Gastroesophageal sphincter (tissue), 4 donors: ENCODE measurements at regions not wholly inside any gene's neighbourhood (a gene's known extent, or its start where the extent isn't known, plus 50 kb on each side); places are given as distances from the start of the nearest gene placed in this dataset.
A peak's percentile ranks its signal among the peaks of the same experiment; 100 is the strongest.

Source experiments
- ATAC-seq: fragments of 150-250 bp; one replicate; pipeline ENCODE4 v1.9.1; 2016; ENCODE audit warnings: mild to moderate bottlenecking, moderate library complexity
- H3K27ac ChIP-seq, 4 donors: fragments of 200-600 bp; sonication (generic) in 3 of 4; 1 replicate in 3 of 4; 2 replicates in 1 of 4; pipeline ENCODE4 v1.5.1; 2016 to 2019
- H3K27me3 ChIP-seq: fragments of 200-600 bp; sonication (generic); one replicate; pipeline ENCODE4 v1.5.1; 2019
- H3K36me3 ChIP-seq, 2 donors: fragments of 200-600 bp; sonication (generic); one replicate each; pipeline ENCODE4 v1.5.1; 2019; ENCODE audit warnings: control low read depth in 1 of 2
- H3K4me1 ChIP-seq, 3 donors: fragments of 200-600 bp; sonication (generic); 1 replicate in 2 of 3; 2 replicates in 1 of 3; pipeline ENCODE4 v1.5.1; 2016 to 2019; ENCODE audit warnings: control low read depth in 2 of 3
- H3K4me3 ChIP-seq, 2 donors: fragments of 200-600 bp; sonication (generic); one replicate each; pipeline ENCODE4 v1.5.1; 2019; ENCODE audit warnings: mild to moderate bottlenecking in 1 of 2, moderate library complexity in 1 of 2
- H3K9me3 ChIP-seq, 3 donors: fragments of 200-600 bp; sonication (generic); one replicate each; pipeline ENCODE4 v1.5.1; 2017 to 2019; ENCODE audit warnings: control low read depth in 2 of 3
- EP300 ChIP-seq: sonication (generic); formaldehyde crosslinking; IDR thresholded peaks from one replicate; pipeline ENCODE4 v1.6.1; 2017; ENCODE audit warnings: antibody characterized with exemption, mild to moderate bottlenecking
- POLR2A ChIP-seq, 2 donors: fragments of 450-650 bp; IDR thresholded peaks; one replicate each; pipeline ENCODE4 v1.6.1; 2017; ENCODE audit warnings: antibody characterized with exemption in 2 of 2, mild to moderate bottlenecking in 2 of 2, moderate library complexity in 1 of 2
- POLR2AphosphoS5 ChIP-seq: sonication (generic); formaldehyde crosslinking; IDR thresholded peaks from one replicate; pipeline ENCODE4 v1.6.1; 2017; ENCODE audit warnings: antibody characterized with exemption
- WGBS, 2 donors: methylation state at CpG; one replicate each; pipeline ENCODE4 v1.1.5; 2018; ENCODE audit warnings: low coverage in 1 of 2; 5-methylcytosine and 5-hydroxymethylcytosine counted together
- TF ChIP-seq, protein P1 (sequence below), 4 experiments: fragments of 200-600 bp in 2 of 4; fragments of 450-650 bp in 2 of 4; sonication (generic) in 1 of 4; IDR thresholded peaks; one replicate each; pipeline ENCODE4 v1.5.1; 2017 to 2019; ENCODE audit warnings: antibody characterized with exemption in 4 of 4, mild to moderate bottlenecking in 2 of 4, moderate library complexity in 2 of 4

DNA sequence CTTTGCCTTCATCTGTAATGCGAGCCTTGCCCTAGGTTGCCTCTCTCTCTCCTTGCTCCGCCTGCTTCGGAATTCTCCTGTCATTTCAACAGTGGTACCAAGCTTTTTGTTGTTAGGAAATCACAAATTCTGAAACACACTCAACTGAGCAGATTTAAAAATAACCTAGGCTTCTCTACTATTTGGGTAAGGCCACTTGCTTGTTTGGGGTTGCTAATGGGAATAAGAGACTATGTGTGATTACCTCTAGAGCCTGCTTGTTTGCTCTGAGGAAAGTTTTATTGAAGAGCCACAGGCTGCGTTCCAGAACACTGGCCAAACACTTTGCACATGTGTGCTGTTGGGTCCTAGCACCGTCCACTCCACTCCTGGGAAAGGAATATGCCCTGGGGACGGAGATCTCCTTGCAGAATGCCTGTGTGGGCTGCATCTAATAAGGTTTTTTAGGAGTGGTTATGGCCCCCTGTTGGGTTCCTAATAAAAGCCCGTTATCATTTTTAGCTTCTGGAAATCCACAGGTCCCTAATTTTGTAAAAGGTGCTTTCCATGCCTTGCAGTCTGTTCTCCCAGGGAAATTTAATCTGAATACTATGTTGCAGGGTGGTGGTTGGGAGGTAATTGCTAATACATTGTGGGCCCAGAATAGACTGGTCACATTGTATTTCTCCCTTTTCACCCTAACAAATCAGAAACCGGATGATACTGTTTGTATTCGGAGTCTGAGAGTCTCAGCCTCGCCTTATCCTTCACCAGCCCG lies 68.7 kb upstream of the KLF6 start:
- 40 to 48% methylated on average over 5 to 9 of the region's 11 CpGs for WGBS, 2 donors
- Histone ChIP-seq H3K4me3 (no peak overlapping the region), H3K4me1 (peaks cover 5 to 43% (median 14%) of the 10 kb centered on the region in 3 donors), H3K27ac (peak overlapping the region; percentile 80 to 92 (median 85)), H3K27me3 (no peaks in the 10 kb centered on the region), H3K36me3 (no peaks in the 10 kb centered on the region), H3K9me3 (no peaks in the 10 kb centered on the region)
- peak; percentile 11 for ATAC-seq
- TF ChIP-seq, protein P1, sequence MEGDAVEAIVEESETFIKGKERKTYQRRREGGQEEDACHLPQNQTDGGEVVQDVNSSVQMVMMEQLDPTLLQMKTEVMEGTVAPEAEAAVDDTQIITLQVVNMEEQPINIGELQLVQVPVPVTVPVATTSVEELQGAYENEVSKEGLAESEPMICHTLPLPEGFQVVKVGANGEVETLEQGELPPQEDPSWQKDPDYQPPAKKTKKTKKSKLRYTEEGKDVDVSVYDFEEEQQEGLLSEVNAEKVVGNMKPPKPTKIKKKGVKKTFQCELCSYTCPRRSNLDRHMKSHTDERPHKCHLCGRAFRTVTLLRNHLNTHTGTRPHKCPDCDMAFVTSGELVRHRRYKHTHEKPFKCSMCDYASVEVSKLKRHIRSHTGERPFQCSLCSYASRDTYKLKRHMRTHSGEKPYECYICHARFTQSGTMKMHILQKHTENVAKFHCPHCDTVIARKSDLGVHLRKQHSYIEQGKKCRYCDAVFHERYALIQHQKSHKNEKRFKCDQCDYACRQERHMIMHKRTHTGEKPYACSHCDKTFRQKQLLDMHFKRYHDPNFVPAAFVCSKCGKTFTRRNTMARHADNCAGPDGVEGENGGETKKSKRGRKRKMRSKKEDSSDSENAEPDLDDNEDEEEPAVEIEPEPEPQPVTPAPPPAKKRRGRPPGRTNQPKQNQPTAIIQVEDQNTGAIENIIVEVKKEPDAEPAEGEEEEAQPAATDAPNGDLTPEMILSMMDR (IDR thresholded peaks at IDR 0.05) = no peak
- TF ChIP-seq POLR2AphosphoS5 = peak; percentile 75

DNA sequence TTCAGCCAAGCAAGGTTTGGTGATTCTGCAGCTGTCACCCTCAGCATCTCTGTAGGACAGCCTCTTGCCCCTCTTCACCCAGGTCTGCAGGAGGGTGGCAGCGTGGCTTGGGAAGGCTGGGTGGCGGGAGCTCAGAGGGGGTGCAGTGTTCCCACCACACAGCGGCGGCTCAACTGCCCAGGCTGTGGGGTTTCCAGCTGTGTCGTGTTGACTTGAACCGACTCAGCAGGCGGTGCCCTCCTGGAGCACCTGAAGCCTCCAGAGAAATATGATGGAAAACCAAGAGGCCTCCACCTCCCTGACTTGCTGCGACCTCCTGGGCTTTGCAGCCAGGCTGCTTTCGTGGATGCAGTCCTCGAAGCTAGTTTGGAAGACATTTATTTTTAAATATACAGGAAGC lies 68.0 kb upstream of the KLF6 start:
- peaks cover 5 to 47% (median 14%) of the 10 kb centered on the region in 3 donors for H3K4me1 ChIP-seq
- no peaks in the 10 kb centered on the region for H3K27me3 ChIP-seq
- no peak overlapping the region for H3K4me3 ChIP-seq
- ATAC-seq = no peak
- WGBS, 2 donors = 55% methylated on average over 6 of the region's 10 CpGs; no CpG with 5 or more reads in 1 of the 2 donors
- H3K9me3 ChIP-seq = no peaks in the 10 kb centered on the region
- no peak for TF ChIP-seq POLR2A (IDR thresholded peaks at IDR 0.05)
- no peak for TF ChIP-seq EP300
- no peak for TF ChIP-seq POLR2AphosphoS5
- TF ChIP-seq, protein P1 (IDR thresholded peaks at IDR 0.05) = no peak
- peak overlapping the region; percentile 80 to 92 (median 85) for H3K27ac ChIP-seq
- no peaks in the 10 kb centered on the region for H3K36me3 ChIP-seq

DNA sequence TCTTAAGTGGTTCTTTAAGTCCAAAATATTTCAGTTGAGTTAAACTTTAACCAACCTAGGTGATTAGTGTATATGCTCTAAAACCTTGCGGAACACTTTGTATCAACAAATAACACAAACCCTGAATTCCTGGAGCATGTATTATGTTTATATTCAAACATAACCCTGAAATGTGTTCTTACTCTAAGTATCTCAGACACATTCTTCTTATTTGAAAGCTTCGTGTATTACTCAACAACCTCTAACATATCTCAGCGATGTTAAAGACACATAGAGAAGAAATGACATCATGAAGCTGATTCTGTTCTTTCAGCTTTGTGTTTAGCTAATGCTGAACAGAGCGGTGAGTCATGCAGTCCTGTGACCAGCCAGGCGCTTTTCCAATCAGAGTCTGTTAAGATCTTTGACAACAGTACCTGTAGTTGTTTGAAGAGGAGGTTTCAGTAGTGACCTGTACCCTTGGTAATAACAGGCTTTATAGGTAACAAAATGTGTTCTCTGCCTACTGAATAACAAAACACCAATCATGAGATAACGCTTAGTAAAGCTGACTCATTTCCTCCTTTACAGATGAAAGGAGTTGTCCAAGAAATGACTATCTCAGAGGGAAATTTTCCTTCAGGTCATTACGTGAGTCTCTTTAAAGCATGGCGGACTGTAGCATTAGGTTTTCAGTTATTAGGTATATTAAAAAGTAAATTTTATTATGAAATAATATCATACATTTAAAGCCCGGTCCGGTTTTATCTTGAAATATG lies 67.3 kb upstream of the KLF6 start:
- 23 to 27% methylated on average over 9 to 10 of the region's 10 CpGs for WGBS, 2 donors
- no peak for TF ChIP-seq EP300
- no peak for TF ChIP-seq POLR2A (IDR thresholded peaks at IDR 0.05)
- TF ChIP-seq, protein P1 (IDR thresholded peaks at IDR 0.05) = no peak
- TF ChIP-seq POLR2AphosphoS5 = peak; percentile 94
- no peaks in the 10 kb centered on the region for H3K9me3 ChIP-seq
- H3K27me3 ChIP-seq = no peaks in the 10 kb centered on the region
- H3K27ac ChIP-seq = peak overlapping the region; percentile 80 to 92 (median 85)
- ATAC-seq = peak; percentile 91
- no peak overlapping the region for H3K4me3 ChIP-seq
- no peaks in the 10 kb centered on the region for H3K36me3 ChIP-seq
- peaks cover 5 to 47% (median 14%) of the 10 kb centered on the region in 3 donors for H3K4me1 ChIP-seq

DNA sequence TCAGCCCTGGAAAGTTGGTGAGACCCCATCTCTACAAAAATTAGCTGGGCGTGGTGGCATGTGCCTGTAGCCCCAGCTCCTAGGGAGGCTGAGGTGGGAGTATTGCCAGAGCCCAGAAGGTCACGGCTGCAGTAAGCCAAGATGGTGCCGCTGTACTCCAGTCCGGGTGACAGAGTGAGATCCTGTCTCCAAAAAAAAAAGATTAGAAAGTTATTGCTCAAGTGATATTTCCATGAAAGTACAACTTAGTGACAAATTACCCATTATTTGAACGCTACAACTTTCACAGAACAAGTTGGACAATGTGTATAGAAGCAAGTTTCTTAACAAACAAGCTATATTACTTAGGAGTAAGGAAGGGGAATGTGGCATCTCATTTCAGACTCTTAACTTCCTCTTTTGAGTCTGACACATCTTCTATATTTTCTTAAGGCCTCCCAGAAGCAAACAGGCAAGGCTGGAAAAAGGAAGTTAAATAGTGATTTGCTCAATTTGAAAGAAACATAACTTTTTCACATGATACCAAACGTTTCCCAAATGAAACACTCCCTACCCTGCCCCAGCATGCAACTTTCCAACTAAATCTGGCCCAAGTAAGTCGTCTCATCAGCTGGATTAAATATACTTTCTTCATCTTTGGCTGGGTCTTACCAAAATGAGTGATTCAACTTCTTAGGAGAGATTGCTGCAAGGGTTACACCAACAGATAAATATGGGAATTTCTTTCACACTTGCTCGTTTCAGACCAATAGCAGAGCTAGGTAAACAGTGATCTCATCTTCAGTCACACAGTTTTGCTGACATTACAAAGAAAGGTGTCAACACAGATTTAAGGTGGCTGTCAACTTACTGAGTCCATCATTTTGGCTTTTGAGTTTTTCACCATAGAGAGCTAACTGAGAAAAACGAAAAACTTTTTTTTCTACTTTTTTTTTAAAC lies 66.3 kb upstream of the KLF6 start:
- ATAC-seq = peak; percentile 75
- no peak overlapping the region for H3K4me3 ChIP-seq
- H3K36me3 ChIP-seq = no peaks in the 10 kb centered on the region
- no peaks in the 10 kb centered on the region for H3K9me3 ChIP-seq
- peak overlapping the region; percentile 80 to 92 (median 85) for H3K27ac ChIP-seq
- H3K27me3 ChIP-seq = no peaks in the 10 kb centered on the region
- 18 to 48% methylated on average over 5 to 8 of the region's 9 CpGs for WGBS, 2 donors
- TF ChIP-seq POLR2AphosphoS5 (peak; percentile 81), POLR2A (IDR thresholded peaks at IDR 0.05) (no peak), EP300 (no peak)
- TF ChIP-seq, protein P1 (IDR thresholded peaks at IDR 0.05) = no peak
- H3K4me1 ChIP-seq = peaks cover 5 to 47% (median 14%) of the 10 kb centered on the region in 3 donors
